DMS53 (cell line): ENCODE measurements at regions not wholly inside any gene's neighbourhood (a gene's known extent, or its start where the extent isn't known, plus 50 kb on each side); places are given as distances from the start of the nearest gene placed in this dataset.

Experiments used
- DNase-seq: peaks from one replicate; lab custom pipeline; 2025; lab: John Stamatoyannopoulos, UW

GRCh38 chr9:89721971-89722530, 117.2 kb downstream of the GADD45G start:
- no peak for DNase-seq

- no peak for DNase-seq
These were observed 117.9 kb downstream of the GADD45G start for GRCh38 chr9:89722712-89723111.

DNA sequence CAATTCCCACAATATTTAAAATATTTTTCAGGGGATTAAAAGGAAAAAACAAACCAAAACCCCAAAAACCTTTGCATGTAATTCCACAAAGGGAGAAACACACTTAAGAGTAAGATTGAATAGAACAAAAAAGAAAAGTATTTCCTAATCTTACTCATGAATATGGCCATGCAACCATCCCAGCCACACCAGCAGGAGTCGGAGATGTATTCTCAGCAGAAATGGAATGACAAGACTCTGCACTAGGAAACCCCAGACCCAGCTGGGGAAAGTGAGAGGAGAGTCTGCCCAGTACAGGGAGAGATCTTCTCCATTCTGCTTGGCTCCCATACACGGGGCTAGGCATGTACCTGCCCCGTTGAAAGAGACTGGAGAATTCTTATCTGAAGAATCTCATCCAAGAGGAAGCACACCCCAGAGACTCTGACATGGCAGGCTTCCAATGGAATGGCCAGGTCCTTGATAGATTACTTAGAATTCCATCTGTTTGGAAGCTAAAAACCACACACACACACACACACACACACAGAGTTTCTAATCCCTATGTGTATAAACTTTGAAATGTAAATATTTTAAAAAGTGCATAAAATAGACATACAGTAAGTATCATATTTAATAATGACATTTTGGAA, 118.8 kb downstream of the GADD45G start:
- no peak for DNase-seq

- no peak for DNase-seq
These were observed 119.8 kb downstream of the GADD45G start for GRCh38 chr9:89724659-89725058.

- DNase-seq, result no peak
These were observed 120.5 kb downstream of the GADD45G start for GRCh38 chr9:89725271-89725670.

GRCh38 chr9:89729954-89730530, 125.2 kb downstream of the GADD45G start:
- DNase-seq, result no peak

- peak; percentile 98 for DNase-seq
These were observed 125.9 kb downstream of the GADD45G start for GRCh38 chr9:89730715-89731114.

DNA sequence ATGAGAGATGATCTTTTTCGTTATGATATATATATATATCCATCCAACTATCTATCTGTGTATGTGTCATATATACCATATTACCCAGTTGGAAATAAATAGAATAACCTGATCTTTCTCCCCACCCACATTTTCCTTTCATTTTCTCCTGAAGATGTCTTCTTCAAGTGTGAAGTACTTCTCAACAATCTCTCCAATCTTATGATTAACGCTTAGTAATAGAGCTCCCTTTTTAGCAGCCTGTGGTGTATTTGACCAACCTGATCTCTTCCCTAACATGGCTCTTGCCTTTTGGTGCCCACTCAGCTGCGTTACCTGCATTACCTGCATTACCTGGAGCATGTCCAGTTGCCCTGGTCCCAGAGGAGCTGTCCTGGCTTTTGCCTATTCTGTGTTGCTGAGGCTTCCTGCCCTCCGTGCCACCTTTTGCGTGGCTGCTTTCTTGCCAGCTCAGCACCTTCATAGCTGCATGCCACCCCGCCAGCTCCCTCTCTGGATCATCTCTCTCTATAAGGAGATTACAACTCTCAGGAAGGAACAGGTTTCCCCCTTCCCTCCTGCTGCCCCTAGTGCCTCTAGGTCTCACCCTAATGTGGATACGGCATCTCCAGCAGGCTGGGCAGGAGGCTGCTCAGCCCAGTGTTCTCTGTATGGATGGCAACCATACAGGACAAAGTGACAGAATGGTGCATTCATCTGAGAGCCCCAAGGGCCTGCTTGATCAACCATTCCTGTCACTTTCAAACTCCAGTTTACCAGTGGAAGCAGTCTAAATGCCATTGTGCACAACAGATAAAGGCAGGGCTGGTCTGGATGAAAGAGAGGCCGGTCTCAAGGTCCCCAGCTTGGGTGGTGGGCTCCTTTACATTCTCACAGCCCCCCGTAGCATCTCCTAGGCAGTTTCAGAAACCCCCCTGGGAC, 126.7 kb downstream of the GADD45G start:
- DNase-seq, result peak; percentile 52

- peak; percentile 77 for DNase-seq
These were observed 127.6 kb downstream of the GADD45G start for GRCh38 chr9:89732295-89732938.

DNA sequence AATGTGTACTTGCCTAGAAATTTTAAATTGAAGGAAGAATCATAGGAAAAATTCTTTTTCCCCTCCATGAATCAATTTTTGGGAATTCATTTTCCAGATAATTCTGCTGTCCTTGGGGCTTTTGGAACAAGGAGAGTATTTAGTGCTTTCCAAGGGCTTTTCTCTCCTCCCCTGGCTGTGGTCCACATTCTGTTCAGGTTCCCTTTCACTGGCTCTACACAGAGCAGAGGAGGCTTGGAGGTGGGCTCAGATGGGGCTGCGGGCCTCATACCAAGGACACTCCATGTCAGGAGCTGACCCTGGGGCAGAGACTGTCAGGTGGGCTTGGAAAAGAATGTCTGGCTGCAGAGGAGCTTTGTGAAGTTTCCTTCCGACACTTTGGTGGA, 128.1 kb downstream of the GADD45G start:
- DNase-seq, result no peak

DNA sequence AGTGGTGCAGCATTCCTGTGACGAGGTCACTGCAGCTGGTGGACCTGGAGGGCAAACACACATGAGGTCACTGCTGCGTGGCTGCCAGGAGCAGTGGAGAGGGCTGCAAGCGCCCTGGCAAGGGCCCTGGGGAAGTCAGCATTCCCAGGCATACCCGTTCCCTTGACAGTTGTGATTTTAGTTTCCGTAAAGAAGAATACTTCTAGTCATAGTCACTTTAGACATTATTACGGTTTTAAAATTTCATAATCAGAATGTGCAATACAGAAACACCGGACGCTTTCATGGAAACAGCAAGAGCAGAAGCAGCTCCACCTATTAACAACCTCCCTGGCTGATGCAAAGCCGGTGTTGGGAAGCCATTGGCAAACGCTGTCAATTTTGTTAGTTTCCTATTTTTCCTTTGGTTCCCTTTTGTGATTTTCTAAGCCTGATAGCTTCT, 129.8 kb downstream of the GADD45G start:
- peak; percentile 54 for DNase-seq

- DNase-seq, result no peak
These were observed 133.5 kb downstream of the GADD45G start for GRCh38 chr9:89738137-89738932.

GRCh38 chr9:89739511-89739910, 134.7 kb downstream of the GADD45G start:
- no peak for DNase-seq

GRCh38 chr9:89739916-89740315, 135.1 kb downstream of the GADD45G start:
- no peak for DNase-seq

DNA sequence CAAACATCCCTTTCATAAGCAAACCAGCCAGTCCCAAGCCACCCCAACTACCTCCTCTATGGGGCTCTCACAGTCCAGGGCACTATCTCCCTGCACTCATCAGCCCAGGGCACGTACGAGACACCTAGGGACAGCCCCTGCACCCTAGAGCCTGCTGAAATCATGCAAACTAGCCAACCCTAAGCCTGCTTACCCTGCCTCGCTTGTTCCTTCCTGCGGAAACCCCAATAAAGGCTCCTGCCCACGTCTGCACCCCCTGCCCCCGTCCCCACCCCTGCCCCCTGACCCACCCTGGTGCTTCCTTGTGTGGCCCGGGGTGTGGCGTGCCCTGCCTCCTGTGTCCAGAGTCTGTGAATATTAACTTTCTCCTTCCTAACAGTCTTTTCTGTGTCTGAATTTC, 135.9 kb downstream of the GADD45G start:
- no peak for DNase-seq

GRCh38 chr9:89742660-89743059, 137.8 kb downstream of the GADD45G start:
- DNase-seq, result no peak

DNA sequence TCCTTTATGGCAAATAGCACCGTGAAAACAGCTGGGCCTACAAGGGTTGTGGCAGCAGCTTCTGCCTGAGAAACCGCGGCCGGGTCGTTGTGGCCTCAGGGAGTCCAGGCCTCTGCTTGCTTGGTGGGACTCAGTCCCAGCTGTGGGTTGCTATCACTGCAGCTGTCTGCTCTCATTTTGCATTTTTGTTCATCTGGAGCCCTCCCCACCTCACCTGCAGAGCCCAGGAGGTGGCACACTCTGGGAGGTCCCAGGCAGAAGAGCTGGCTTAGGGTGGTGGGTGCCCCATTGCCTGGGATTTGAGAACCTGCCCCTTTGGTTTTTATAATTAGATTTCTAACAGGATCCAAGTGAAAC, 138.4 kb downstream of the GADD45G start:
- no peak for DNase-seq

- no peak for DNase-seq
These were observed 138.9 kb downstream of the GADD45G start for GRCh38 chr9:89743573-89744254.

DNA sequence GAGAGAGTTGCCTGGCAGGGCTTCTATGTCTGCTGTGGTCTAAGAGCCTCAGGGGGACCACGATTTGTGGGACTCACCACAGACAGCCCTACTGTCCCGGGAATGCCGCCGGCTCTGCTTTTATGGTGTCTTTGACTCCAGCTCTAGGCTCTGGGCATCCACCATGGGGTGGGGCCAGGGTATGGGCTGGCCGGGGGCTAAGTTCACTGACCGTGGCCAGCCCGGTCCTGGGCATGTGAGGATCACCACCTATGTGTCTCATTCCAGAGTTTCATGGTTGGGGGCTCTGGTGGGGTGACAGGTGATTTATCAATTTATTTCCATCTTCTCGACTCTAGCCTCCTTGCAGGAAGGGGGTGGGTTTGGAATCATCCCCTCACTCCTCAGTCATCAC, 139.4 kb downstream of the GADD45G start:
- no peak for DNase-seq

DNA sequence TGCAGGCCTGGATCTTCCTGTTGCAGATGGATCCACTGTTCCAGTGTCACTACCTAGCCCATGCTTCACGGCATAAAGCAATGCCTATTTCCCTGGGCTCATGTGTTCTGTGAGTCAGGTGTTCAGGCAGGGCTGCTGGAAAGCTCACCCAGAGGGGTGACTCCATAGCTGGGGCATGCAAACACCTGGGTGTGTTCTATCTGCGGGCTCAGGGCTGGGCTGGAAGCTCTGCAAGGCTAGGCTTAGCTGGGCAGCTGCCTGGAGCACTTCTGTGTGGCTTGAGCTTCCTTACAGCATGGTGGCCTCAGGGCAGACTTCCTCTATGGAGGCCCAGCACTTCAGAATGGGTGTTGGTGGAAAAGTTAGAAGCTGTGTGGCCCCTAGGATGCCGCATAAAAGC, 139.9 kb downstream of the GADD45G start:
- DNase-seq, result no peak
